Neuronal stem cell (in vitro differentiated cells): ENCODE measurements at regions not wholly inside any gene's neighbourhood (a gene's known extent, or its start where the extent isn't known, plus 50 kb on each side); places are given as distances from the start of the nearest gene placed in this dataset.

Experiments used
- DNase-seq: peaks from one replicate; pipeline ENCODE4 v3.0.0-alpha.2; 2013; ENCODE audit warnings: low spot score
- H2AFZ ChIP-seq: one replicate; pipeline ENCODE4 v1.6.1; 2013; ENCODE audit warnings: mild to moderate bottlenecking, low read length, inconsistent platforms
- H2AK5ac ChIP-seq: 2 replicates; pipeline ENCODE4 v1.6.1; 2013; ENCODE audit warnings: low read depth, mild to moderate bottlenecking, inconsistent platforms, low read length, moderate library complexity, mixed read lengths
- H2BK120ac ChIP-seq: 2 replicates; pipeline ENCODE4 v1.6.1; 2013; ENCODE audit warnings: low read depth, mild to moderate bottlenecking, inconsistent platforms, low read length, moderate library complexity, mixed read lengths
- H2BK12ac ChIP-seq: one replicate; pipeline ENCODE4 v1.6.1; 2013; ENCODE audit warnings: low read length, inconsistent platforms
- H2BK15ac ChIP-seq: 2 replicates; pipeline ENCODE4 v1.6.1; 2013; ENCODE audit warnings: mild to moderate bottlenecking, low read length, inconsistent platforms, mixed read lengths
- H2BK5ac ChIP-seq: one replicate; pipeline ENCODE4 v1.6.1; 2013; ENCODE audit warnings: inconsistent platforms, mild to moderate bottlenecking, low read length, moderate library complexity
- H3K14ac ChIP-seq: one replicate; pipeline ENCODE4 v1.6.1; 2013; ENCODE audit warnings: low read length, inconsistent platforms
- H3K18ac ChIP-seq: 2 replicates; pipeline ENCODE4 v1.6.1; 2013; ENCODE audit warnings: low read length, inconsistent platforms
- H3K23ac ChIP-seq: 2 replicates; pipeline ENCODE4 v1.6.1; 2013; ENCODE audit warnings: low read depth, mild to moderate bottlenecking, mixed read lengths, low read length, inconsistent platforms; ENCODE audit not compliant: poor library complexity
- H3K27ac ChIP-seq: replicated peaks from 3 replicates; pipeline ENCODE4 v1.5.1; 2013; ENCODE audit warnings: low read length, inconsistent platforms
- H3K27me3 ChIP-seq, 3 experiments: 2 replicates each; pipeline ENCODE4 v1.6.1; 2013; ENCODE audit warnings: low read length in 3 of 3, mild to moderate bottlenecking in 2 of 3, inconsistent platforms in 1 of 3, low read depth in 1 of 3, mixed read lengths in 1 of 3, moderate library complexity in 1 of 3; ENCODE audit not compliant: control insufficient read depth in 3 of 3, insufficient read depth in 3 of 3
- H3K36me3 ChIP-seq, 2 donors: replicated peaks in 1 of 2; 2 replicates each; pipeline ENCODE4 v1.6.1; 2013; ENCODE audit warnings: low read length in 2 of 2; ENCODE audit not compliant: control insufficient read depth in 2 of 2, insufficient read depth in 2 of 2
- H3K4ac ChIP-seq: 2 replicates; pipeline ENCODE4 v1.6.1; 2013; ENCODE audit warnings: inconsistent platforms, mild to moderate bottlenecking, low read length, moderate library complexity
- H3K4me1 ChIP-seq, 2 donors: 1 replicate in 1 of 2; 2 replicates in 1 of 2; pipeline ENCODE4 v1.6.1; 2013; ENCODE audit warnings: low read length in 2 of 2, low read depth in 1 of 2; ENCODE audit not compliant: control insufficient read depth in 2 of 2, insufficient read depth in 1 of 2
- H3K4me2 ChIP-seq: one replicate; pipeline ENCODE4 v1.6.1; 2013; ENCODE audit warnings: mild to moderate bottlenecking, low read length, inconsistent platforms; ENCODE audit not compliant: insufficient read depth, poor library complexity, severe bottlenecking
- H3K4me3 ChIP-seq, 2 donors: 2 replicates each; pipeline ENCODE4 v1.5.1; 2013; ENCODE audit warnings: low read length in 2 of 2, mild to moderate bottlenecking in 2 of 2, inconsistent platforms in 1 of 2, moderate library complexity in 1 of 2
- H3K79me1 ChIP-seq: one replicate; pipeline ENCODE4 v1.6.1; 2013; ENCODE audit warnings: low read depth, mild to moderate bottlenecking, inconsistent platforms, low read length, moderate library complexity
- H3K9ac ChIP-seq: one replicate; pipeline ENCODE4 v1.6.1; 2013; ENCODE audit warnings: mild to moderate bottlenecking, low read depth, low read length, inconsistent platforms; ENCODE audit not compliant: poor library complexity
- H3K9me3 ChIP-seq, 2 donors: replicated peaks in 1 of 2; 2 replicates each; pipeline versions ENCODE3 to v1.6.1; 2013; ENCODE audit warnings: low read length in 2 of 2, mild to moderate bottlenecking in 2 of 2, inconsistent platforms in 1 of 2, low read depth in 1 of 2, mixed read lengths in 1 of 2, moderate library complexity in 1 of 2; ENCODE audit not compliant: control insufficient read depth in 2 of 2, insufficient read depth in 1 of 2
- H4K8ac ChIP-seq: one replicate; pipeline ENCODE4 v1.6.1; 2013; ENCODE audit warnings: low read depth, mild to moderate bottlenecking, inconsistent platforms, low read length, moderate library complexity
- H4K91ac ChIP-seq: one replicate; pipeline ENCODE4 v1.6.1; 2013; ENCODE audit warnings: low read length, low read depth, mild to moderate bottlenecking, inconsistent platforms; ENCODE audit not compliant: poor library complexity
- WGBS, 2 donors: extraction: QIAGEN DNeasy Blood & Tissue Kit; methylation state at CpG; one replicate each; pipeline ENCODE4 v1.1.7; 2013; ENCODE audit warnings: missing lambda C conversion rate in 2 of 2, mixed read lengths in 1 of 2; ENCODE audit not compliant: insufficient read length in 2 of 2, insufficient replicate concordance in 1 of 2; ENCODE audit errors: extremely low coverage in 2 of 2; 5-methylcytosine and 5-hydroxymethylcytosine counted together

GRCh38 chr21:23009360-23009759, 2011.2 kb downstream of the NCAM2 start:
- WGBS, 2 donors, result no CpG with 5 or more reads among the region's 3 CpGs

GRCh38 chr21:23014021-23014420, 2015.8 kb downstream of the NCAM2 start:
- no peak overlapping the region for H3K4ac ChIP-seq
- no peak overlapping the region for H3K4me2 ChIP-seq
- H2BK15ac ChIP-seq, result no peak overlapping the region
- no peaks in the 10 kb centered on the region for H3K36me3 ChIP-seq
- no peak overlapping the region for H4K91ac ChIP-seq
- H3K9me3 ChIP-seq, result peaks cover 0 to 2% of the 10 kb centered on the region in 2 donors
- H3K9ac ChIP-seq, result no peak overlapping the region
- DNase-seq, result no peak
- no peaks in the 10 kb centered on the region for H3K4me1 ChIP-seq
- no peak overlapping the region for H2BK5ac ChIP-seq
- H3K14ac ChIP-seq, result no peak overlapping the region
- H3K18ac ChIP-seq, result no peak overlapping the region
- H3K4me3 ChIP-seq, result no peak overlapping the region
- no peak overlapping the region for H2BK12ac ChIP-seq
- H3K27ac ChIP-seq, result no peak overlapping the region
- no peak overlapping the region for H2AFZ ChIP-seq
- no peak overlapping the region for H4K8ac ChIP-seq
- H3K27me3 ChIP-seq, result no peaks in the 10 kb centered on the region
- H2BK120ac ChIP-seq, result no peak overlapping the region
- H3K79me1 ChIP-seq, result no peaks in the 10 kb centered on the region
- WGBS, 2 donors, result no CpG with 5 or more reads among the region's 4 CpGs
- H3K23ac ChIP-seq, result no peak overlapping the region
- H2AK5ac ChIP-seq, result no peak overlapping the region

More at GRCh38 chr21:23009360-23009759, 2011.2 kb downstream of the NCAM2 start:
- no peak overlapping the region for H3K4ac ChIP-seq
- H3K4me3 ChIP-seq, result no peak overlapping the region
- no peak overlapping the region for H3K23ac ChIP-seq
- no peak overlapping the region for H4K8ac ChIP-seq
- no peaks in the 10 kb centered on the region for H3K79me1 ChIP-seq
- H3K9ac ChIP-seq, result no peak overlapping the region
- H3K4me1 ChIP-seq, result peaks cover 0 to 3% of the 10 kb centered on the region in 2 donors
- DNase-seq, result no peak
- H2AFZ ChIP-seq, result no peak overlapping the region
- H2BK5ac ChIP-seq, result no peak overlapping the region
- no peak overlapping the region for H2BK120ac ChIP-seq
- H2BK12ac ChIP-seq, result no peak overlapping the region
- no peaks in the 10 kb centered on the region for H3K36me3 ChIP-seq
- H2BK15ac ChIP-seq, result no peak overlapping the region
- H2AK5ac ChIP-seq, result no peak overlapping the region
- no peaks in the 10 kb centered on the region for H3K9me3 ChIP-seq
- H3K18ac ChIP-seq, result no peak overlapping the region
- no peak overlapping the region for H3K14ac ChIP-seq
- no peaks in the 10 kb centered on the region for H3K27me3 ChIP-seq
- H3K4me2 ChIP-seq, result no peak overlapping the region
- H4K91ac ChIP-seq, result no peak overlapping the region
- H3K27ac ChIP-seq, result no peak overlapping the region

GRCh38 chr21:23016617-23017016, 2018.4 kb downstream of the NCAM2 start:
- 100% methylated on average over 1 of the region's 4 CpGs; no CpG with 5 or more reads in 1 of the 2 donors for WGBS, 2 donors
- Histone ChIP-seq H3K4me2 (no peak overlapping the region), H3K79me1 (no peaks in the 10 kb centered on the region), H3K4me1 (no peaks in the 10 kb centered on the region), H2AFZ (no peak overlapping the region), H2AK5ac (no peak overlapping the region), H2BK120ac (no peak overlapping the region), H3K4ac (no peak overlapping the region), H3K27ac (no peak overlapping the region), H3K14ac (no peak overlapping the region), H3K27me3 (no peaks in the 10 kb centered on the region), H4K8ac (no peak overlapping the region), H2BK12ac (no peak overlapping the region), H3K36me3 (no peaks in the 10 kb centered on the region), H2BK5ac (no peak overlapping the region), H2BK15ac (no peak overlapping the region), H3K4me3 (no peak overlapping the region), H3K18ac (no peak overlapping the region), H3K23ac (no peak overlapping the region), H4K91ac (no peak overlapping the region), H3K9ac (no peak overlapping the region), H3K9me3 (peaks cover 0 to 2% of the 10 kb centered on the region in 2 donors)
- DNase-seq, result no peak

GRCh38 chr21:23017989-23018388, 2019.8 kb downstream of the NCAM2 start:
- Histone ChIP-seq H3K23ac (no peak overlapping the region), H4K91ac (no peak overlapping the region), H2BK5ac (no peak overlapping the region), H2AFZ (no peak overlapping the region), H3K9me3 (peaks cover 0 to 2% of the 10 kb centered on the region in 2 donors), H3K4me1 (no peaks in the 10 kb centered on the region), H2BK12ac (no peak overlapping the region), H3K4me2 (no peak overlapping the region), H3K4me3 (no peak overlapping the region), H3K36me3 (no peaks in the 10 kb centered on the region), H3K27me3 (no peaks in the 10 kb centered on the region), H3K18ac (no peak overlapping the region), H2AK5ac (no peak overlapping the region), H2BK15ac (no peak overlapping the region), H3K9ac (no peak overlapping the region), H2BK120ac (no peak overlapping the region), H4K8ac (no peak overlapping the region), H3K14ac (no peak overlapping the region), H3K79me1 (no peaks in the 10 kb centered on the region), H3K27ac (no peak overlapping the region), H3K4ac (no peak overlapping the region)
- DNase-seq, result no peak
